Esophagus squamous epithelium (tissue), 5 donors: ENCODE measurements at regions not wholly inside any gene's neighbourhood (a gene's known extent, or its start where the extent isn't known, plus 50 kb on each side); places are given as distances from the start of the nearest gene placed in this dataset.

ENCODE experiments used
- DNase-seq: peaks from one replicate; lab custom pipeline; 2025; lab: John Stamatoyannopoulos, UW
- H3K27ac ChIP-seq, 4 donors: fragments of 200-600 bp; sonication (generic); one replicate each; pipeline ENCODE4 v1.5.1; 2016 to 2019; ENCODE audit warnings: mild to moderate bottlenecking in 1 of 4
- H3K27me3 ChIP-seq, 4 donors: fragments of 200-600 bp; sonication (generic); 1 replicate in 3 of 4; 2 replicates in 1 of 4; pipeline versions ENCODE4 v1.5.1 to v1.6.0; 2017 to 2021; ENCODE audit warnings: antibody characterized with exemption in 1 of 4
- H3K36me3 ChIP-seq, 3 donors: fragments of 200-600 bp; sonication (generic); one replicate each; pipeline ENCODE4 v1.5.1; 2016 to 2019
- H3K4me1 ChIP-seq, 3 donors: fragments of 200-600 bp; sonication (generic); one replicate each; pipeline ENCODE4 v1.5.1; 2017 to 2019
- H3K4me3 ChIP-seq, 4 donors: fragments of 200-600 bp; sonication (generic); 1 replicate in 3 of 4; 2 replicates in 1 of 4; pipeline ENCODE4 v1.5.1; 2016 to 2019; ENCODE audit warnings: mild to moderate bottlenecking in 2 of 4, moderate library complexity in 1 of 4
- H3K9me3 ChIP-seq, 3 donors: fragments of 200-600 bp; sonication (generic); one replicate each; pipeline ENCODE4 v1.5.1; 2016 to 2019
- POLR2A ChIP-seq, 4 donors: fragments of 450-650 bp; IDR thresholded peaks; one replicate each; pipeline ENCODE4 v1.6.1; 2017; ENCODE audit warnings: antibody characterized with exemption in 4 of 4, mild to moderate bottlenecking in 4 of 4, moderate library complexity in 3 of 4
- WGBS, 2 donors: methylation state at CpG; one replicate each; pipeline ENCODE4 v1.1.5; 2018; 5-methylcytosine and 5-hydroxymethylcytosine counted together
- intact Hi-C: fragments of 100-400 bp; cut with DNase I; formaldehyde crosslinking; loops from one replicate; pipeline ENCODE4 v1.15.0; 2022
- TF ChIP-seq, protein P1 (sequence below), 6 experiments: fragments of 450-650 bp in 4 of 6; fragments of 200-600 bp in 2 of 6; sonication (generic) in 2 of 6; IDR thresholded peaks; one replicate each; pipeline ENCODE4 v1.5.1; 2016 to 2019; ENCODE audit warnings: antibody characterized with exemption in 6 of 6, mild to moderate bottlenecking in 4 of 6, moderate library complexity in 4 of 6
- donor health status: DM: yes; HTN: yes; CAD: no.

DNA sequence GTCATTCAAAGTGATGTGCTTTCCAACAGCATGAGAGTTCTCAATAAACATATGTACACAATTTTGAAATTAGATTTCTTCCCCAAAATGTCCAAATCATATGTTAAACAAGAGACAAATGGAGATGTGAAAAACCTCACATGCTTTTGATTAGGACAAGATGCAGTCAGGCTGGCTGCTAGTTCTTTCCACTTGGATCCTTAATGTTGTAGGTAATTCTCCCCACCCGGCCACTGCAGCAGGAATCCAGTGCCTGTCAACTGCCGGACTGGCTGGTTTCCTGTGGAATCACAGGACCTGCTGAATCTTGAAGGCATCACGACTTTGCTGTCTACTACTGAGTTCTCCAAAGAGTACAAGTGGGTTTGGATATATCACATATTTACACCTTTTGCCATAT is 138.6 kb upstream of the AKR1E2 start:
- no peak overlapping the region for H3K27ac ChIP-seq
- intact Hi-C loops, result no loop called here
- no peaks in the 10 kb centered on the region for H3K9me3 ChIP-seq
- H3K4me3 ChIP-seq, result no peak overlapping the region
- H3K4me1 ChIP-seq, result peaks cover 0 to 12% (median 6%) of the 10 kb centered on the region in 3 donors
- no peaks in the 10 kb centered on the region for H3K27me3 ChIP-seq
- no peaks in the 10 kb centered on the region for H3K36me3 ChIP-seq
- 65 to 80% methylated on average over 1 to 3 of the region's 3 CpGs for WGBS, 2 donors
- no peak for DNase-seq
- TF ChIP-seq, protein P1, sequence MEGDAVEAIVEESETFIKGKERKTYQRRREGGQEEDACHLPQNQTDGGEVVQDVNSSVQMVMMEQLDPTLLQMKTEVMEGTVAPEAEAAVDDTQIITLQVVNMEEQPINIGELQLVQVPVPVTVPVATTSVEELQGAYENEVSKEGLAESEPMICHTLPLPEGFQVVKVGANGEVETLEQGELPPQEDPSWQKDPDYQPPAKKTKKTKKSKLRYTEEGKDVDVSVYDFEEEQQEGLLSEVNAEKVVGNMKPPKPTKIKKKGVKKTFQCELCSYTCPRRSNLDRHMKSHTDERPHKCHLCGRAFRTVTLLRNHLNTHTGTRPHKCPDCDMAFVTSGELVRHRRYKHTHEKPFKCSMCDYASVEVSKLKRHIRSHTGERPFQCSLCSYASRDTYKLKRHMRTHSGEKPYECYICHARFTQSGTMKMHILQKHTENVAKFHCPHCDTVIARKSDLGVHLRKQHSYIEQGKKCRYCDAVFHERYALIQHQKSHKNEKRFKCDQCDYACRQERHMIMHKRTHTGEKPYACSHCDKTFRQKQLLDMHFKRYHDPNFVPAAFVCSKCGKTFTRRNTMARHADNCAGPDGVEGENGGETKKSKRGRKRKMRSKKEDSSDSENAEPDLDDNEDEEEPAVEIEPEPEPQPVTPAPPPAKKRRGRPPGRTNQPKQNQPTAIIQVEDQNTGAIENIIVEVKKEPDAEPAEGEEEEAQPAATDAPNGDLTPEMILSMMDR (IDR thresholded peaks at IDR 0.05), result no peak
- TF ChIP-seq POLR2A (IDR thresholded peaks at IDR 0.05), result no peak

- intact Hi-C loops, result no loop called here
- H3K27ac ChIP-seq, result no peak overlapping the region
- no peak overlapping the region for H3K4me3 ChIP-seq
- no peaks in the 10 kb centered on the region for H3K36me3 ChIP-seq
- no peaks in the 10 kb centered on the region for H3K9me3 ChIP-seq
- H3K27me3 ChIP-seq, result no peaks in the 10 kb centered on the region
- 37 to 52% methylated on average over 4 of the region's 4 CpGs for WGBS, 2 donors
- peaks cover 0 to 4% (median 3%) of the 10 kb centered on the region in 3 donors for H3K4me1 ChIP-seq
- no peak for TF ChIP-seq POLR2A (IDR thresholded peaks at IDR 0.05)
- TF ChIP-seq, protein P1 (IDR thresholded peaks at IDR 0.05), result no peak
- DNase-seq, result no peak
These were observed 139.4 kb upstream of the AKR1E2 start for GRCh38 chr10:4686644-4686996.

- 85 to 86% methylated on average over 5 of the region's 5 CpGs for WGBS, 2 donors
- H3K4me1 ChIP-seq, result no peaks in the 10 kb centered on the region
- TF ChIP-seq POLR2A (IDR thresholded peaks at IDR 0.05), result no peak
- TF ChIP-seq, protein P1 (IDR thresholded peaks at IDR 0.05), result no peak
- no peaks in the 10 kb centered on the region for H3K27me3 ChIP-seq
- no peaks in the 10 kb centered on the region for H3K36me3 ChIP-seq
- H3K27ac ChIP-seq, result no peak overlapping the region
- intact Hi-C loops, result no loop called here
- H3K9me3 ChIP-seq, result no peaks in the 10 kb centered on the region
- H3K4me3 ChIP-seq, result no peak overlapping the region
- no peak for DNase-seq
These were observed 139.9 kb upstream of the AKR1E2 start for GRCh38 chr10:4685904-4686643.

GRCh38 chr10:4685491-4685890 is 140.5 kb upstream of the AKR1E2 start:
- no peaks in the 10 kb centered on the region for H3K4me1 ChIP-seq
- TF ChIP-seq POLR2A (IDR thresholded peaks at IDR 0.05), result no peak
- TF ChIP-seq, protein P1 (IDR thresholded peaks at IDR 0.05), result no peak
- no peak overlapping the region for H3K4me3 ChIP-seq
- H3K27me3 ChIP-seq, result no peaks in the 10 kb centered on the region
- 65 to 66% methylated on average over 3 of the region's 3 CpGs for WGBS, 2 donors
- no peak overlapping the region for H3K27ac ChIP-seq
- no peak for DNase-seq
- no peaks in the 10 kb centered on the region for H3K9me3 ChIP-seq
- H3K36me3 ChIP-seq, result no peaks in the 10 kb centered on the region
- intact Hi-C loops, result no loop called here

DNA sequence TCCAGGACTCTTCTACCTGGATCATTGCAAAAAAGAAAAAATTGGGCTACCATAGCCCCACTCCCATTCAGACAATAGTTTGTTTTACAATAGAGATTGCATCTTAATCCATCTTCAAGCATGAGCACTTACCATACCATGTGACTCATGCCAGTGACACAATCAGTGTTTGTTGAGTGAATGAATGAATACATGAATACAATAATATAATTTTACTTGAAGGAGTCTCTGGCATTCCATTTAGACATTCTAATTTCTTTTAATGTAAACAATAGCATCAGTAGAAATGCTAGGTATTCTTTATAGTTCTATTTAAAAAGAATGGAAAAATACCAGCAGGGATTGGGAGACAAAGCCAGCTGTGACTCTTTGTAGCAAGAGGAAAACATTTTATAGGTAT is 141.6 kb upstream of the AKR1E2 start:
- no peaks in the 10 kb centered on the region for H3K4me1 ChIP-seq
- no peak for TF ChIP-seq POLR2A (IDR thresholded peaks at IDR 0.05)
- TF ChIP-seq, protein P1 (IDR thresholded peaks at IDR 0.05), result no peak
- H3K27ac ChIP-seq, result no peak overlapping the region
- no peaks in the 10 kb centered on the region for H3K36me3 ChIP-seq
- intact Hi-C loops, result no loop called here
- no peaks in the 10 kb centered on the region for H3K9me3 ChIP-seq
- H3K27me3 ChIP-seq, result no peaks in the 10 kb centered on the region
- H3K4me3 ChIP-seq, result no peak overlapping the region
- no peak for DNase-seq
